ENCODE measurements at regions not wholly inside any gene's neighbourhood (a gene's known extent, or its start where the extent isn't known, plus 50 kb on each side); places are given as distances from the start of the nearest gene placed in this dataset.

GRCh38 chr2:22950431-22950830 is 434.5 kb upstream of the KLHL29 start:
- TF ChIP-seq CTCF (IDR thresholded peaks at IDR 0.05; ENCODE audit: low read depth, low read length, poor library complexity, severe bottlenecking) (no peak), EZH2phosphoT487 (IDR thresholded peaks at IDR 0.05; ENCODE audit: borderline replicate concordance, low read length) (no peak)
